ENCODE measurements at regions not wholly inside any gene's neighbourhood (a gene's known extent, or its start where the extent isn't known, plus 50 kb on each side); places are given as distances from the start of the nearest gene placed in this dataset.

DNA sequence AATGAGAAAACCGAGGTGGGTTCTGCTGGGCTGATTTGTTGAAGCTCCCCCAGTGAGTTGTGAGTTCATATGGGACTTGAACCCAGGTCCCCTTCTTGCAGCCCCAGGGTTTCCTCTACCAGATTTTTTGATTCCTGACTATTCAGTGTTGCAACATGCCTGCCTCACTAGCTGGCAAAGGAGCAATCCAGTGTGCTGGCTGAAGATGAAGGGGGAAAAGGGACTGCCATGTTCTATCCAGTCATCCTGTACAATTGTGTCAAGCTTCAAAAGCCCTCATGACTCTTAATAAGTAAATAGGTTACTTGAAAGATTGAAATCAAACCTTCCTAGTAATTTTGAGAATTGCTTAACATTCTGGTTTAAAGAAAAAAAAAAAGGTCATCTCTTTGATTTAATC lies 211.5 kb upstream of the TP63 start:
- TF ChIP-seq POLR2A (IDR thresholded peaks at IDR 0.05; ENCODE audit: low read depth, low read length) (no peak), POLR2AphosphoS5 (IDR thresholded peaks at IDR 0.05; ENCODE audit: low read depth, low read length) (no peak), TAF1 (IDR thresholded peaks at IDR 0.05; ENCODE audit: borderline replicate concordance, low read depth, low read length) (no peak)

Measured in GM12892 (cell line).